D721Med (cell line): ENCODE measurements at regions not wholly inside any gene's neighbourhood (a gene's known extent, or its start where the extent isn't known, plus 50 kb on each side); places are given as distances from the start of the nearest gene placed in this dataset.
"Not testable (repeated sequence)": the region's sequence is repeated elsewhere in the genome, so short reads cannot be mapped to it uniquely, and the experiment has no call there.

Experiments
- DNase-seq: peaks from one replicate; pipeline ENCODE4 v3.0.0; 2011; ENCODE audit warnings: low spot score; ENCODE audit not compliant: insufficient read length
- FAIRE-seq: peaks from 2 replicates; lab custom pipeline; 2011; peaks lifted over from hg19 to GRCh38; lab: Jason Lieb, UNC
- TF ChIP-seq, protein P1 (sequence below): IDR thresholded peaks from 2 replicates; pipeline ENCODE4 v1.5.1; 2012; ENCODE audit warnings: mild to moderate bottlenecking, control low read depth; ENCODE audit not compliant: insufficient read depth; ENCODE audit errors: missing control alignments

DNA sequence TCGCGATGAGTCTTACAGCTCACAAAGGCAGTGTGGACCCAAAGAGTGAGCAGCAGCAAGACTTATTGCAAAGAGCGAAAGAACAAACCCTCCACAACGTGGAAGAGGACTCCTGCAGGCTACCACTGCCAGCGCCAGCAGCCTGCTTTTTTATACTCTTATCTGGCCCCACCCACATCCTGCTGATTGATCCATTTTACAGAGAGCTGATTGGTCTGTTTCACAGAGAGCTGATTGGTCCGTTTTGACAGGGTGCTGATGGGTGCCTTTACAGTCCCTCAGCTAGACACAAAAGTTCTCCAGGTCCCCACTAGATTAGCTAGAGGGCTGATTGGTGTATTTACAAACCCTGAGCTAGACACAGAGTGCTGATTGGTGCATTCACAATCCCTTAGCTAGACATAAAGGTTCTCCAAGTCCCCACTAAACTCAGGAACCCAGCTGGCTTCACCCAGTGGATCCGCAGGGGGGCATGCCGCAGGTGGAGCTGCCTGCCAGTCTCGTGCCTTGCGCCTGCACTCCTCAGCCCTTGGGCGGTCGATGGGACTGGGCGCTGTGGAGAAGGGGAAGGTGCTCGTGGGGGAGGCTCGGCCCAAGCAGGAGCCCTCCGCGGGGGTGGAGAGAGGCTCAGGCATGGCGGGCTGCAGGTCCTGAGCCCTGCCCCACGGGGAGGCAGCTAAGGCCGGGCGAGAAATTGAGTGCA, 75.7 kb downstream of the QDPR start:
- DNase-seq, FAIRE-seq: not testable (repeated sequence)

DNA sequence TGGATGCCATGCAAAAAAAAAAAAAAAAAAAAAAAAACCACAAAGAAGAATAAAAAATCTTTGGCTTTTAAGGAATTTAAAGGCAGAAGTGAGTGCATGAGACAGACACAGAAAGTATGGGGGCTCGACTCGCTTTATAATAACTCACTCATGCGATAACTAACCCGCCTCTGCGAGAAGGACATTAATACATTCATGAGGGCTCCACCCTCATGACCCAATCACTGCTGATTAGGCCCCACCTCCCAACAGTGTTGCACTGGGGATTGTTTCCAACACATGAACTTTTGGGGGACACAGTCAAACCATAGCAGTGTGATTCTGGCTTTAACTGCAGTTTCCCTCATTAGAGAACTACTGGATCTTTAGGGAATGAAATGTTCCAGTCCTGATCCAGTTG, 78.1 kb downstream of the QDPR start:
- FAIRE-seq (no peak), DNase-seq (no peak)
- TF ChIP-seq, protein P1, sequence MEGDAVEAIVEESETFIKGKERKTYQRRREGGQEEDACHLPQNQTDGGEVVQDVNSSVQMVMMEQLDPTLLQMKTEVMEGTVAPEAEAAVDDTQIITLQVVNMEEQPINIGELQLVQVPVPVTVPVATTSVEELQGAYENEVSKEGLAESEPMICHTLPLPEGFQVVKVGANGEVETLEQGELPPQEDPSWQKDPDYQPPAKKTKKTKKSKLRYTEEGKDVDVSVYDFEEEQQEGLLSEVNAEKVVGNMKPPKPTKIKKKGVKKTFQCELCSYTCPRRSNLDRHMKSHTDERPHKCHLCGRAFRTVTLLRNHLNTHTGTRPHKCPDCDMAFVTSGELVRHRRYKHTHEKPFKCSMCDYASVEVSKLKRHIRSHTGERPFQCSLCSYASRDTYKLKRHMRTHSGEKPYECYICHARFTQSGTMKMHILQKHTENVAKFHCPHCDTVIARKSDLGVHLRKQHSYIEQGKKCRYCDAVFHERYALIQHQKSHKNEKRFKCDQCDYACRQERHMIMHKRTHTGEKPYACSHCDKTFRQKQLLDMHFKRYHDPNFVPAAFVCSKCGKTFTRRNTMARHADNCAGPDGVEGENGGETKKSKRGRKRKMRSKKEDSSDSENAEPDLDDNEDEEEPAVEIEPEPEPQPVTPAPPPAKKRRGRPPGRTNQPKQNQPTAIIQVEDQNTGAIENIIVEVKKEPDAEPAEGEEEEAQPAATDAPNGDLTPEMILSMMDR, result no peak

DNA sequence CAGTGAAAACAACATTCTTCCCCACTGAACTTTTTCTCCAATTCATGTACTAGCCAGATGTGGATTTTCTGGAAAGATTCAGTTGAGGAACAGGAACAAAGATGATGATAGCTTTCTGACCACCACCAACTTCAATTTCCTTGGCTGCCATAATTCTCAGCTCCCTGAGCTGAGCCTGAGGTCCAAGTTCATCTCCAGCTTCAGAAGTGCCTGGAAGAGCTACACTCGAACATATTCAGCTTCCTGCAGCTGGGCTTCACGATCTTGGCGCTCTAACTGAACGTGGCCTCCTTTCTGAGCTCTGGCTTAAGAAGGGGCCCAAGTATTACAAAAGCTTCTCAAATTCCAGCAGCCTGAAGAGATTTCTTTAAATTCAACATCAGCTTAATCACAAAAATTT, 83.9 kb downstream of the QDPR start:
- no peak for DNase-seq
- FAIRE-seq, result no peak
- TF ChIP-seq, protein P1, result no peak

DNA sequence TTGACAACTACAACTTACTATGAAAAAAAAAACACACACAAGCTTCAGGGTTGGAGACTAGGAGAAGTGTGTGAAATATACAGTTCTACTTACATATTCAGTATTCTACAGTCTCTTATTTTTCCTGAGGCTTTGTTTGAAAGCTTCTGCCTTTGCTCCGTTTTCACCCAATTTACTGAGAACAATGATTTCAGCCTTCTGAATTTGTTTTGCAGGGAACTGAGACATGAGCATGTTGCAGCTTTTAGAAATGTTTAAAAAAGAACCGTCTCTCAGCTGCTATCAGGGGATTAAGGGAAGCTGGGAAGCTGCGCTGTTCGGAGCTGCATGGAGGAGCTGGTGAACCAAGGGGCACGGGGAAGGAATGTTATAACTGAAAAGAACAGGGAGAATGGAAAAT, 85.7 kb downstream of the QDPR start:
- FAIRE-seq, result no peak
- DNase-seq, result no peak
- TF ChIP-seq, protein P1, result no peak

DNA sequence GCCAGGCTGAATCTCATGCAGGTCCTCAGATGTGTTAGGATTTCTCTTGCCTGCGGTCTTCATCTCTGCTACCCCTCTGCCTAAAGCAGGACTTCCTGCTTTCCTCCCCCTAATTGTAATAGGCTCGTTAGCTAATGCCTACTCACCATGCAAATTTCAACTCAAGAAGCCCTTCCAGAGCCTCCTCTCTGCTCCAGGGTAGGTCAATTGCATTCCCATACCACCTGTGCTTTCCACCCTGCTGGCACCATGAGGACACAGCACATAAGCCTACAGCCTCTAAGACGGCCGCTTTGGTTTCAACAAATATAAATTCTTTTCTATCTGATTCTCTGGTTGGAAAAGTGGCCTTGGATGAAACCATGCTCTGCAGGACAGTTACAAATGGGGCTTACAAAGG, 93.9 kb downstream of the QDPR start:
- no peak for FAIRE-seq

DNA sequence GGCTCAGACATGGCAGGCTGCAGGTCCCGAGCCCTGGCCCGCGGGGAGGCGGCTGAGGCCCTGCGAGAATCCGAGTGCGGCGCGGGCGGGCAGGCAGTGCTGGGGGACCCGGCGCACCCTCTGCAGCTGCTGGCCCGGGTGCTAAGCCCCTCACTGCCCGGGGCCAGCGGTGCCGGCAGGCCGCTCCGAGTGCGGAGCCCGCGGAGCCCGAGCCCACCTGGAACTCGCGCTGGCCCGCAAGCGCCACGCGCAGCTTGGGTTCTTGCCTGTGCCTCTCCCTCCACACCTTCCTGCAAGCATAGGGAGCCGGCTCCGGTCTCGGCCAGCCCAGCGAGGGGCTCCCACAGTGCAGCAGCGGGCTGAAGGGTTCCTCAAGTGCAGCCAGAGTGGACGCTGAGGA, 97.5 kb downstream of the QDPR start:
- TF ChIP-seq, protein P1, result no peak
- no peak for FAIRE-seq
- DNase-seq, result no peak

More for the DNA sequence above, 93.9 kb downstream of the QDPR start:
- no peak for DNase-seq
- TF ChIP-seq, protein P1, result no peak

DNA sequence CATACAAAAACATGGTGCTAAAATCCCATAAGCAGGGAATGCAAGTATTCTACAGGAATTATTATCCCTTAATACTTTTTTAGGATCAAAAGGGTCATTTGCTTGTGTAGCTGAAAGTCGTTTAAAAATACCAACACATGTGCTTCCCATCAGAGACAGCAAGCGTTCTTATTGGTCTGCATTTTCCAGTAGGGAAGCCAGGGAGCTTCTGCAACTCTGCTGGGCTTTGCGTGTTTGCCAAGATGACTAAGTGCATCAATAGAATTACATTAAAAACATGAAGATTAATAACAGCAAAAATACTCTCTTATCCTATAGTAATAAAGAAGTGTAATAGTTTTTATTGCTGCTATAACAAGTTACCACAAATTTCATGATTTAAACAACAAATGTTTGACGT, 111.2 kb downstream of the QDPR start:
- DNase-seq (no peak), FAIRE-seq (no peak)
- TF ChIP-seq, protein P1, result no peak
